GM19438 (cell line): ENCODE measurements at regions not wholly inside any gene's neighbourhood (a gene's known extent, or its start where the extent isn't known, plus 50 kb on each side); places are given as distances from the start of the nearest gene placed in this dataset.

Source experiments
- ATAC-seq: cut with Tn5 transposase; IDR thresholded peaks from one replicate; pipeline ENCODE4 v1.9.1; 2021; ENCODE audit warnings: low read depth; ENCODE audit not compliant: unreplicated experiment

DNA sequence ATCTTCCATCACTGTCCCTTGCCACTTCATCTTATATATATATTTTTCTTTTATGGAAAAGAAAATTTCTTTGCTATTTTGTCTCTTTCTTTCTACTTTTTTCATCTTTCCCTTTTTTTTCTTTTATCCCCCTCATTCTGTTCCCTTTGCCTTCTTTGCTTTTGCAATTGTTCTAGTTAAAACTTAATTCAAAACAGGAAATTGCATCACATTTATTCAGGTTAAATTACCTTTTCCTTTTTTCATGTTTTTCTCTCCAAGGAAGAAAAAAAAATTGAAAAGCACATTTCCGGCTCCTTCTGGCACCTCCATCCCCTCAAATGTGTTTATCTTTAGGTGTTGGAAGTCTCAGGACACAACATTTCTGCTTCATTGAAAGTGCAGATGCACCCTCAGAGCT, 176.9 kb downstream of the FGF1 start:
- no peak for ATAC-seq

- ATAC-seq, result no peak
Observed at GRCh38 chr5:142508591-142508990, 177.3 kb downstream of the FGF1 start.

GRCh38 chr5:142507531-142508372, 178.1 kb downstream of the FGF1 start:
- no peak for ATAC-seq

GRCh38 chr5:142506756-142507155, 179.1 kb downstream of the FGF1 start:
- ATAC-seq, result no peak

DNA sequence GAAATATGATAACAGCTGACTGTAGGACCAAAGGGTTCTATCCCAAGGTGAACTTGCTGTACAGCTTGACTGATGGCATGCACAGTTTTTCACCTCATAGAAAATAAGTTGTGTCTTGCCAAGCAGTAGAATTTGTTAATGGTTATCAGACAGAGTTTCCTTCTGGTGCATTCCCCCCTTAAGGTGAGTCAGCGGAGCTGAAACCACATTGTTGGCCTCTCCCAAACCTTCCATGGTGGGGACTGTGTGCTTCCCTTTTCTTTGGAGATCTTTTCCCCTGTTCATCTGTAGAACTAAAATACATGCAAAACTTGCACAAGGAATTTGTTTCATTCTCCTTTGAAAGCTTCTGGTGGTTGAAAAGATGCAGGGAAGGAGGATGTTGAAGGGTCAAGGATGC, 179.8 kb downstream of the FGF1 start:
- no peak for ATAC-seq

DNA sequence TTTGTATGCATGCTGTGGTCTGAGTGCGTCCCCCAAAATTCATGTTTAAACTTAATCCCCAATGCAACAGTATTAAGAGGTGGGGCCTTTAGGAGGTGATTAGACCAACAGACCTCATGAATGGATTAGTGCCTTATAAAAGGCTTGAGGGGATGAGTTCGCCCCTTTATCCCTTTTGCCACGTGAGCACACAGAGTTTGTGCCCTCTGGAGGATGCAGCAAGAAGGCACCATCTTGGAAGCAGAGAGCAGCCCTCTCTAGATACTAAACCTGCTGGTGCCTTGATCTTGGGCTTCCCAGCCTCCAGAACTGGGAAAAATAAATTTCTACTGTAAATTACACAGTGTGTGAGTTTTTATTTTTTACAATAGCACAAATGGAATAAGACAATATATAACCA, 177.1 kb upstream of the SPRY4 start:
- no peak for ATAC-seq

- ATAC-seq, result no peak
Observed at GRCh38 chr5:142500227-142500905, 175.5 kb upstream of the SPRY4 start.

- ATAC-seq, result no peak
Observed at GRCh38 chr5:142499591-142500226, 174.9 kb upstream of the SPRY4 start.

DNA sequence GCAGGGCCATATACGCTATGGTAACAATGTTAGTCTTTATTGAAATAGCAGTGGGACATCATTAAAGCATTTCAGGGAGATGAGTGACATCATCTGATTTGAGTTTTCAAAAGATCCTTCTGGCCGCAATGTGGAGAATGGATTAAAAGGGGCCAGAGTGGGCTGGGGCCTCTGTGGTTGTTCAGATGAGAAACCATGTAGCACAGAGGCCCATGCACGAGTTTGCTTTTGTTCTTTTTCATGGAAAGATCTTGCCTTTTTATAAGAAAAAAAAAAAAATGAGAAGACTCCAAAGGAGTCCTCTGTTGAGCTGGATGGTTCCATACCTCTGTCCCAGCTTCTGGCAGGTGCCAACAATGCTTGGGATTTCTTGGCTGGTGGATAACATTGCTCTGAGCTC, 173.5 kb upstream of the SPRY4 start:
- ATAC-seq, result no peak

GRCh38 chr5:142495531-142495930, 170.7 kb upstream of the SPRY4 start:
- no peak for ATAC-seq

GRCh38 chr5:142493875-142494518, 169.2 kb upstream of the SPRY4 start:
- ATAC-seq, result no peak

DNA sequence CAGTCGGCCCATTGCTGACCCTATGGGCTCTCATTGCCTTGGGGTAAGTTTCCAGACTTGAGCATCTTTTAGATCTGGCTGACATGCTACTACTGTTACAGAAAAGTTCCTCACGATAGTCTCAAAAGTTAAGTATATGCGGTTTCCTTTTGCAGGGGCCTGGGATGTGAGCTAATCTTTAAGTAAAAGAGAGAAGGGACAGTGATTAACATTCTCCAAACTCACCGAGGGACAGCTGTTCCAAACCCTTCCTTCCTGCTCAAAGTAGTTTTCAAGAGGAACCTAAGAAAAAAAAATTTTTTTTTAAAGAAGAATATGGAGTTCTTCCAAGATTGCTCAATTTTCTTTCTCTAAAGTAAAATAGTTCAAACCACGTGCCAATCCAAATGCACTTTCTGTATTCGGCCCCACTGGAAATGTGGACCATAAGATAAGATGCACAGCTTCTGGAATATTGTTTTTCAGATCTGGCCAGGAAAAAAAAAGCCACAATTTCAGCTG, 168.0 kb upstream of the SPRY4 start:
- ATAC-seq, result no peak

- no peak for ATAC-seq
Observed at GRCh38 chr5:142491679-142492078, 166.9 kb upstream of the SPRY4 start.

DNA sequence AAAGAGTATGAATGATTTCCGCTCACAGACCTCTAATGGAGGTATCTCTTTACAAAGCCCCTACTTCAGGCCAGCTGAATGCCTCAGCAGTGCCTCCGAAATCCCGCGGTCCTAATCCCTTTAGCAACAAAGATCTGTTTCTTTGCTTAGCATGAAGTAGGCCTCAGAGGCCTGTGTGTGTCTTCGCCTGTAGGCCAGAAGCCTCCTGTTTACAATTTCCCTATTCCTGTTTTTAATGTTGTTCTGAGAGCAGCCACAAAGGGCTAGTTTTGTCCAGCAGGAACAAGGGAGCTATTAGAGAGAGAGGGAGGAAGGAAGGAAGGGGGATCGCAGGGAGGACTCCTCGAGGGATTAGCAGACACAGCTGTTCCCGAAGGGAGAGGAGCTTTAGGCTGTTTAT, 166.4 kb upstream of the SPRY4 start:
- ATAC-seq, result no peak

GRCh38 chr5:142486581-142486980, 161.8 kb upstream of the SPRY4 start:
- no peak for ATAC-seq

GRCh38 chr5:142486020-142486419, 161.2 kb upstream of the SPRY4 start:
- ATAC-seq, result no peak

DNA sequence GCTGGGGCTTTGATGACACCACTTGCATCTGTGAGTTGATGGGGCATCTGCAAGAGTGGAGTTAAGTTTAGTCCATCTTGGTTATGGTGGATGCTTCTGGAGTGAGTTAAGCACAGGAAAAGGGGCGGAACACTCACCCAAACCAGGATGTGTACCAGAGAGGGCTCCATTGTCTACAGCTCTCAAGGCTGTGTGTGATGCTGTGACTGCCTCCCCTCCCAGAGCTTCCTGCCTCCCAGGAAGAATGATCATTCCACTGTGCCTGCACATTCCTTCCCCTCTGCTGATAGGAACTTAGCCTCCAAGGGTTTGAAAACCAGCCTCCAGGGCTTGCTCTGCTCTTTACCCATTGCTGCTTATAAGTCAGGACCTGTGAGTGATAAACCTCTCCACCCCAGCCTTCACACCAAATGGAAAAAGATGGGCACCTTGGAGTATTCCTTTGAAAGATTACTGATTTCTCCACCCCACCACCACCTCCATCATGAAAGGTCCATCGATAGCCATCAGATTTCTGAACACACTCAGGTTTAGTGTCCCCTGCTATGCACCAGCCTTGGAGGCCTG, 160.1 kb upstream of the SPRY4 start:
- ATAC-seq, result no peak

DNA sequence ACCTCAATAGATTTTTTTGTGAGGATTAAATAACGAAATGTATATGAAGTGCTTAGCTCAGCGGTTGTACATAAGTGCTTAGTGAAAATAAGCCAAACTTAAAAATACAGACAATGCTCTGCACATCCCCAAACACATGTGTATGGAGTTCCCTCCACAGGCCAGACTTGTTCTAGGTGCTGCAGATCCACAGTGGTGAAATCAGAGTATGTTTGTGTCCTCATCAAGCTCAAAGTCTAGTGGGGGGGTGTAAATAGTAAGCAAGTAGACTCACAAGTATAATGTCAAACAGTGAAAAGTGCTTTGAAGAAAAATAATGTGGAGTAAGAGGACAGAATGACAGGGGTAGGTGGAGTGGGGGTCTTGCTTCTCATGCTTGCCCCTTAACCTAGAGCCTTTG, 157.4 kb upstream of the SPRY4 start:
- ATAC-seq, result no peak

GRCh38 chr5:142481410-142481809, 156.6 kb upstream of the SPRY4 start:
- no peak for ATAC-seq

DNA sequence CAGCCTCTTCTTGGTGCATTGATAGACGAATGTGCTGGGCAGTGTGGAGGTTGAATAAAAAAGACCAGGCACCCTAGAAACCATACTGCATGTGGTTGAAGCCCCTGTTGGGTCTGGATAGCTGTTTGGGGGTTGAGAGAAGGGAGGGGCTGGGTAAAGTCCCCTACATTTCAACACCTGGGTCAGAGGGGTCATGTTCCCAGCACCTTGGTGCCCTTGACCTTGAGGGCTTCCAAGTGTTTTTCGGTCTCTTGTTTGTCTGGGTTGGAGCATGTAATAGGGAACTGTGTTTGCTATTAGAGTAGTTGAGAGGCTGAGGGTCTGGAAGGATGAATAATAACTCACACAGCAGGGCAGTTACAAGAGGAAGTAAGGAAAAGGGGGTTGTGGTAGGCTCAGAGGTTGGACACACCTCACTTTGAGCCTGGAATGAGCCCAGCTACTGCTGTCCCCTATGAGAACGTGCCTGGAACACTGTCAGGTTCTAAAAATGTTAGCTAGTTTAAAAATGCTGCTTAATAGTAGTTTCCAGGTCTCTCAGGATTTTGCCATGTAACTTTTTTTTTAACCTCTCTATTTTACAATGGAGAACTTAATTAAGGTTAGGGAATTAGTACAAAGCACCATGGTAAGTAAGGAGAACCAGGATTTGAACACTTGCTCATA, 155.2 kb upstream of the SPRY4 start:
- ATAC-seq, result no peak
